Spleen (tissue), 11 donors: ENCODE measurements at regions not wholly inside any gene's neighbourhood (a gene's known extent, or its start where the extent isn't known, plus 50 kb on each side); places are given as distances from the start of the nearest gene placed in this dataset.

Experiments used
- DNase-seq: peaks from one replicate; pipeline ENCODE4 v3.0.0-alpha.2; 2020
- H3K27ac ChIP-seq, 8 donors: fragments of 200-600 bp; sonication (generic) in 7 of 8; 1 replicate in 4 of 8; 2 replicates in 4 of 8; pipeline versions ENCODE4 v1.5.0 to v1.8.0; 2016 to 2021; ENCODE audit warnings: inconsistent platforms in 4 of 8, mild to moderate bottlenecking in 4 of 8, moderate library complexity in 1 of 8
- H3K27me3 ChIP-seq, 7 donors: fragments of 200-600 bp; sonication (generic) in 6 of 7; replicated peaks in 1 of 7; 1 replicate in 4 of 7; 2 replicates in 3 of 7; pipeline versions ENCODE4 v1.5.0 to v1.8.0; 2016 to 2021; ENCODE audit warnings: inconsistent platforms in 3 of 7, mild to moderate bottlenecking in 1 of 7
- H3K36me3 ChIP-seq, 6 donors: fragments of 200-600 bp; sonication (generic) in 5 of 6; 1 replicate in 4 of 6; 2 replicates in 2 of 6; pipeline versions ENCODE4 v1.5.0 to v1.8.0; 2016 to 2021; ENCODE audit warnings: inconsistent platforms in 2 of 6
- H3K4me1 ChIP-seq, 6 donors: fragments of 200-600 bp; sonication (generic) in 5 of 6; 1 replicate in 3 of 6; 2 replicates in 3 of 6; pipeline versions ENCODE4 v1.5.0 to v1.8.0; 2016 to 2021; ENCODE audit warnings: inconsistent platforms in 3 of 6
- H3K4me3 ChIP-seq, 8 donors: fragments of 200-600 bp; sonication (generic) in 7 of 8; 1 replicate in 4 of 8; 2 replicates in 4 of 8; pipeline versions ENCODE4 v1.5.0 to v1.8.0; 2016 to 2021; ENCODE audit warnings: inconsistent platforms in 4 of 8, mild to moderate bottlenecking in 4 of 8, moderate library complexity in 2 of 8
- H3K9me3 ChIP-seq, 8 donors: fragments of 200-600 bp; sonication (generic) in 7 of 8; 1 replicate in 4 of 8; 2 replicates in 4 of 8; pipeline versions ENCODE4 v1.5.0 to v1.8.0; 2016 to 2021; ENCODE audit warnings: inconsistent platforms in 4 of 8
- CTCF ChIP-seq, 11 experiments: fragments of 200-600 bp in 7 of 11; fragments of 450-650 bp in 4 of 11; sonication (generic) in 4 of 11; IDR thresholded peaks in 8 of 11; conservative IDR thresholded peaks in 3 of 11; 1 replicate in 7 of 11; 2 replicates in 4 of 11; pipeline versions ENCODE4 v1.4.0 to v1.8.0; 2016 to 2021; ENCODE audit warnings: antibody characterized with exemption in 11 of 11, inconsistent platforms in 4 of 11, mild to moderate bottlenecking in 1 of 11
- POLR2A ChIP-seq, 3 donors: fragments of 450-650 bp; IDR thresholded peaks; one replicate each; pipeline ENCODE4 v1.5.1; 2017; ENCODE audit warnings: antibody characterized with exemption in 3 of 3, mild to moderate bottlenecking in 1 of 3
- POLR2AphosphoS5 ChIP-seq, 3 donors: sonication (generic); formaldehyde crosslinking; IDR thresholded peaks; one replicate each; pipeline ENCODE4 v1.5.1; 2017; ENCODE audit warnings: antibody characterized with exemption in 3 of 3
- WGBS, 5 donors: extraction: QIAGEN DNeasy Blood & Tissue Kit in 3 of 5; methylation state at CpG; one replicate each; pipeline versions ENCODE4 v1.1.5 to v1.1.7; 2013 to 2018; 5-methylcytosine and 5-hydroxymethylcytosine counted together
- intact Hi-C: fragments of 100-400 bp; cut with DNase I; formaldehyde crosslinking; loops from one replicate; pipeline ENCODE4 v1.15.0; 2023; ENCODE audit warnings: low total_unique reads
- donor health status: healthy with polysubstance abuse.
- donor health status: DM: no; HTN: no; CAD: no; lungs with moderate emphysema.
- donor health status: DM: no; HTN: no; CAD: no.
- donor health status: Bipolar disorder and iron deficiency.
- donor health status: healthy.
- donor health status: DM: no; HTN: no; CAD: no.
- donor health status: DM: yes; HTN: yes; CAD: no.

- no peak overlapping the region for H3K4me3 ChIP-seq
- H3K27me3 ChIP-seq: no peaks in the 10 kb centered on the region
- DNase-seq: no peak
- TF ChIP-seq POLR2AphosphoS5 (IDR thresholded peaks at IDR 0.05) (no peak), POLR2A (IDR thresholded peaks at IDR 0.05) (no peak), CTCF (IDR thresholded peaks at IDR 0.05 in 8 of 11, conservative IDR thresholded peaks at IDR 0.05 in 3 of 11) (no peak)
- no peak overlapping the region for H3K27ac ChIP-seq
- H3K36me3 ChIP-seq: no peaks in the 10 kb centered on the region
- H3K9me3 ChIP-seq: no peaks in the 10 kb centered on the region
- WGBS, 5 donors: 56 to 66% (median 60%) methylated on average over 3 of the region's 3 CpGs
- H3K4me1 ChIP-seq: peaks cover 0 to 3% (median 0%) of the 10 kb centered on the region in 6 donors
- intact Hi-C loops: no loop called here
Observed at GRCh38 chr15:95609096-95609495, 721.4 kb upstream of the NR2F2 start.

GRCh38 chr15:95610945-95611344 is 719.6 kb upstream of the NR2F2 start:
- WGBS, 5 donors: 80 to 88% (median 84%) methylated on average over 2 of the region's 2 CpGs
- Histone ChIP-seq H3K27ac (no peak overlapping the region), H3K27me3 (no peaks in the 10 kb centered on the region), H3K9me3 (no peaks in the 10 kb centered on the region), H3K36me3 (no peaks in the 10 kb centered on the region), H3K4me1 (no peaks in the 10 kb centered on the region), H3K4me3 (no peak overlapping the region)
- no peak for DNase-seq
- intact Hi-C loops: no loop called here
- no peak for TF ChIP-seq POLR2A (IDR thresholded peaks at IDR 0.05)
- TF ChIP-seq POLR2AphosphoS5 (IDR thresholded peaks at IDR 0.05): no peak
- no peak for TF ChIP-seq CTCF (IDR thresholded peaks at IDR 0.05 in 8 of 11, conservative IDR thresholded peaks at IDR 0.05 in 3 of 11)

GRCh38 chr15:95615436-95615835 is 715.1 kb upstream of the NR2F2 start:
- DNase-seq: no peak
- H3K4me1 ChIP-seq: no peaks in the 10 kb centered on the region
- 39 to 67% (median 59%) methylated on average over 3 of the region's 3 CpGs for WGBS, 5 donors
- intact Hi-C loops: no loop called here
- no peak overlapping the region for H3K4me3 ChIP-seq
- H3K9me3 ChIP-seq: no peaks in the 10 kb centered on the region
- no peaks in the 10 kb centered on the region for H3K27me3 ChIP-seq
- H3K36me3 ChIP-seq: no peaks in the 10 kb centered on the region
- TF ChIP-seq CTCF (IDR thresholded peaks at IDR 0.05 in 8 of 11, conservative IDR thresholded peaks at IDR 0.05 in 3 of 11): no peak
- no peak for TF ChIP-seq POLR2A (IDR thresholded peaks at IDR 0.05)
- TF ChIP-seq POLR2AphosphoS5 (IDR thresholded peaks at IDR 0.05): no peak
- H3K27ac ChIP-seq: no peak overlapping the region

GRCh38 chr15:95616306-95616705 is 714.2 kb upstream of the NR2F2 start:
- H3K4me3 ChIP-seq: no peak overlapping the region
- H3K27ac ChIP-seq: no peak overlapping the region
- DNase-seq: no peak
- TF ChIP-seq CTCF (IDR thresholded peaks at IDR 0.05 in 8 of 11, conservative IDR thresholded peaks at IDR 0.05 in 3 of 11) (no peak), POLR2AphosphoS5 (IDR thresholded peaks at IDR 0.05) (no peak), POLR2A (IDR thresholded peaks at IDR 0.05) (no peak)
- H3K36me3 ChIP-seq: no peaks in the 10 kb centered on the region
- H3K4me1 ChIP-seq: peaks cover 0 to 7% (median 0%) of the 10 kb centered on the region in 6 donors
- H3K27me3 ChIP-seq: no peaks in the 10 kb centered on the region
- 87 to 92% (median 90%) methylated on average over 2 of the region's 2 CpGs for WGBS, 5 donors
- no peaks in the 10 kb centered on the region for H3K9me3 ChIP-seq
- intact Hi-C loops: no loop called here
